GM18868 (cell line): ENCODE measurements at regions not wholly inside any gene's neighbourhood (a gene's known extent, or its start where the extent isn't known, plus 50 kb on each side); places are given as distances from the start of the nearest gene placed in this dataset.
A peak's percentile ranks its signal among the peaks of the same experiment; 100 is the strongest.
"Not testable (repeated sequence)": the region's sequence is repeated elsewhere in the genome, so short reads cannot be mapped to it uniquely, and the experiment has no call there.

Experiments used
- ATAC-seq: cut with Tn5 transposase; IDR thresholded peaks from one replicate; pipeline ENCODE4 v1.9.1; 2021; ENCODE audit warnings: mild to moderate bottlenecking, moderate library complexity; ENCODE audit not compliant: unreplicated experiment

GRCh38 chr10:111261081-111261615 lies 184.3 kb downstream of the ADRA2A start:
- no peak for ATAC-seq

- no peak for ATAC-seq
These were observed 188.5 kb downstream of the ADRA2A start for GRCh38 chr10:111265341-111265740.

- ATAC-seq, result no peak
These were observed 189.3 kb downstream of the ADRA2A start for GRCh38 chr10:111266165-111266564.

GRCh38 chr10:111267673-111268072 lies 190.8 kb downstream of the ADRA2A start:
- ATAC-seq, result no peak

- ATAC-seq, result no peak
These were observed 196.4 kb downstream of the ADRA2A start for GRCh38 chr10:111273235-111273634.

GRCh38 chr10:111273635-111274034 lies 196.8 kb downstream of the ADRA2A start:
- ATAC-seq, result no peak

- no peak for ATAC-seq
These were observed 198.3 kb downstream of the ADRA2A start for GRCh38 chr10:111275091-111275490.

- ATAC-seq, result no peak
These were observed 200.8 kb downstream of the ADRA2A start for GRCh38 chr10:111277661-111278060.

- no peak for ATAC-seq
These were observed 201.4 kb downstream of the ADRA2A start for GRCh38 chr10:111278266-111278665.

GRCh38 chr10:111281516-111281915 lies 204.7 kb downstream of the ADRA2A start:
- no peak for ATAC-seq

- no peak for ATAC-seq
These were observed 212.6 kb downstream of the ADRA2A start for GRCh38 chr10:111289461-111289860.

GRCh38 chr10:111290649-111291048 lies 213.8 kb downstream of the ADRA2A start:
- no peak for ATAC-seq

- no peak for ATAC-seq
These were observed 219.0 kb downstream of the ADRA2A start for GRCh38 chr10:111295788-111296187.

GRCh38 chr10:111297351-111297848 lies 220.6 kb downstream of the ADRA2A start:
- ATAC-seq, result peak; percentile 62

- peak; percentile 35 for ATAC-seq
These were observed 221.2 kb downstream of the ADRA2A start for GRCh38 chr10:111298031-111298430.

GRCh38 chr10:111299037-111299436 lies 222.2 kb downstream of the ADRA2A start:
- peak; percentile 52 for ATAC-seq

GRCh38 chr10:111303887-111304286 lies 227.1 kb downstream of the ADRA2A start:
- ATAC-seq, result no peak

- ATAC-seq, result peak; percentile 97
These were observed 239.9 kb downstream of the ADRA2A start for GRCh38 chr10:111316722-111317212.

GRCh38 chr10:111319866-111320265 lies 243.0 kb downstream of the ADRA2A start:
- ATAC-seq, result no peak

- no peak for ATAC-seq
These were observed 246.6 kb downstream of the ADRA2A start for GRCh38 chr10:111323389-111323966.

GRCh38 chr10:111332174-111332573 lies 255.3 kb downstream of the ADRA2A start:
- not testable (repeated sequence) for ATAC-seq

GRCh38 chr10:111335826-111336225 lies 259.0 kb downstream of the ADRA2A start:
- ATAC-seq, result no peak

GRCh38 chr10:111338035-111338434 lies 261.2 kb downstream of the ADRA2A start:
- peak; percentile 14 for ATAC-seq
